GM04504 (cell line): ENCODE measurements at regions not wholly inside any gene's neighbourhood (a gene's known extent, or its start where the extent isn't known, plus 50 kb on each side); places are given as distances from the start of the nearest gene placed in this dataset.
A peak's percentile ranks its signal among the peaks of the same experiment; 100 is the strongest.

Experiments used
- DNase-seq: peaks from one replicate; pipeline ENCODE4 v3.0.0-alpha.2; 2012; ENCODE audit warnings: low read depth

GRCh38 chr18:70386582-70386981 lies 97.7 kb downstream of the SOCS6 start:
- DNase-seq: no peak

- DNase-seq: no peak
These were observed 96.6 kb downstream of the SOCS6 start for GRCh38 chr18:70385474-70385873.

GRCh38 chr18:70384181-70384790 lies 95.4 kb downstream of the SOCS6 start:
- DNase-seq: peak; percentile 66

DNA sequence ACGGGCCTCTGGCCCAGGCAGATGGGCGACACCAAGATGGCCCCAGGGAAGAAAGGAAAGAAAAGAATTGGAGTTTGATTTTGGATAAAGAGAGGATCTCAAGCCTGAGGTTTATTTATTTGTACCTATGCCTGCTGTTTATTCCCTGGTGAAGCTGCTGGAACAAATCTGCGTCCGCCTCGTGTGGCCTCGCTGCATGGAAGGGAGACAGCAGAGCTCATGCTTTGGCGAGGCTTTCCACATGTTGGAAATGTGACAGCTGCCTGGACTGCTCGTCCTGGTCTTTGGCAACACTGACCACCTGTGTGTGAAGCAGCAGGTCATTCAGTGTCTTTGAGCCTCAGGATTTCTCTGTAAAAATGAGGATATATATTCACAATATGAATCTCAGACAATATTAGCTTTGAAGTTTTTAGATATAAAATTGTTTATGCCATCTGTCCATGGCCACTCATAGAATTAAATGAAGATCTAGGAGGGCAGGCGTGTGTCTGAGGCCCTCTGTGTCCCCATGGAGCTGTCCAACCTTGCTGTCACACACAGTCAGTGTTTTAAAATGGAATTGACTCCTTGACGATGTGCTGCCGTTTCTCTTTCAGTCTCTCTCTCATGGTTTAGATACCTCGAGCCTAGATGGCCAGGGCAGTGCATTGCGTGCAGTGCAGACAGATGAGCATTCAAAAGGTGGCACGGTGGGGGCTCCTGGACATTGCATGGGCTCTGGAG lies 94.3 kb downstream of the SOCS6 start:
- DNase-seq: no peak

GRCh38 chr18:70382017-70382416 lies 93.2 kb downstream of the SOCS6 start:
- no peak for DNase-seq

- no peak for DNase-seq
These were observed 92.4 kb downstream of the SOCS6 start for GRCh38 chr18:70380915-70381896.
